ENCODE measurements at regions not wholly inside any gene's neighbourhood (a gene's known extent, or its start where the extent isn't known, plus 50 kb on each side); places are given as distances from the start of the nearest gene placed in this dataset.

GRCh38 chr1:219792337-219793021, 135.9 kb downstream of the SLC30A10 start:
- no peak for TF ChIP-seq CTCF (conservative IDR thresholded peaks at IDR 0.05; ENCODE audit: low read depth, low read length)
- peak; percentile 76 for DNase-seq (ENCODE audit: low read depth)
- H3K4me3 ChIP-seq (ENCODE audit: low read depth, low read length): no peak overlapping the region

- H3K4me3 ChIP-seq (ENCODE audit: low read depth, low read length): no peak overlapping the region
- TF ChIP-seq CTCF (conservative IDR thresholded peaks at IDR 0.05; ENCODE audit: low read depth, low read length): no peak
- no peak for DNase-seq (ENCODE audit: low read depth)
Measured at GRCh38 chr1:219791766-219792165, 136.6 kb downstream of the SLC30A10 start.

GRCh38 chr1:219790834-219791615, 137.3 kb downstream of the SLC30A10 start:
- H3K4me3 ChIP-seq (ENCODE audit: low read depth, low read length): no peak overlapping the region
- TF ChIP-seq CTCF (conservative IDR thresholded peaks at IDR 0.05; ENCODE audit: low read depth, low read length): no peak
- peak; percentile 76 for DNase-seq (ENCODE audit: low read depth)

- TF ChIP-seq CTCF (conservative IDR thresholded peaks at IDR 0.05; ENCODE audit: low read depth, low read length): no peak
- DNase-seq (ENCODE audit: low read depth): no peak
- H3K4me3 ChIP-seq (ENCODE audit: low read depth, low read length): no peak overlapping the region
Measured at GRCh38 chr1:219788700-219789099, 139.7 kb downstream of the SLC30A10 start.

GRCh38 chr1:219788091-219788490, 140.3 kb downstream of the SLC30A10 start:
- no peak for TF ChIP-seq CTCF (conservative IDR thresholded peaks at IDR 0.05; ENCODE audit: low read depth, low read length)
- H3K4me3 ChIP-seq (ENCODE audit: low read depth, low read length): no peak overlapping the region
- DNase-seq (ENCODE audit: low read depth): no peak

- DNase-seq (ENCODE audit: low read depth): no peak
- no peak for TF ChIP-seq CTCF (conservative IDR thresholded peaks at IDR 0.05; ENCODE audit: low read depth, low read length)
- no peak overlapping the region for H3K4me3 ChIP-seq (ENCODE audit: low read depth, low read length)
Measured at GRCh38 chr1:219784660-219785381, 143.5 kb downstream of the SLC30A10 start.
